ENCODE measurements at regions not wholly inside any gene's neighbourhood (a gene's known extent, or its start where the extent isn't known, plus 50 kb on each side); places are given as distances from the start of the nearest gene placed in this dataset.
"Not testable (repeated sequence)": the region's sequence is repeated elsewhere in the genome, so short reads cannot be mapped to it uniquely, and the experiment has no call there.

DNA sequence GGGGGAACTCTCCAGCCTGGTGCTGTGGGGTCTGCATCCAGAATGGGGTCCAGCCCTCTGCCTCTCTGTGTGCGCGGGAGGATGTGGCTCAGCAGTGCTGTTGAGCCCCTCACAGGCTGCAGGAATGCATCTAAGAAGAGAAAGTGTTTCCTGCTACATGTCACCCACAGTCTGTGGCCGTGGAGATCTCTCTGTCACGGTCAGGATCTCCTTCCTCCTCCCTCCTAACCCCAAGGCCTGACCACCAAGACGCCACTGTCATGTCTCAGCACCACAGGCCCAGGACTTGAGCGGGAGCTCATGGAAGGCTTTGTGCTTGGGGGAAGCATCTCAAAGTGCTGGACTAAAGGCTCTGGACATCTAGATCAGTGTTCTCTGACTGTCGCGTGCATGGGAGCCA lies 90.1 kb downstream of the SREK1 start:
- no peak for DNase-seq (ENCODE audit: low spot score)

DNA sequence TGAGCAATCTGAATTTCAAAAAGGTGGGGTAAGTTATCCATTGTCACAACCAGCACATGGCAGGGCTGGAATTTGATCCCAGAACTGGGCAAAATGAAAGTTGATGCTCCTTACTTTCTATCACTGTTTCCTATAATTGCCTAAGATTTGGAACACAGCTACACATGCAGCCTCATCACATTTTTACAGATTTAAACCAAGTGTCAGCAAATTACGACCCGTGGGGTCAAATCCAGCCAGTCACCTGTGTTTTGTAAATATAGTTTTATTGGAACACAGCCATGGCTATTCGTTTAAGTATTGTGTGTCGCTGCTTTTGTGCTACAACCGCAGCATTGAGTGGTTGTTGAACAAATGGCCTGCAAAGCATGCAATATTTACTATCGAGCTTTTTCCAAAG lies 94.3 kb downstream of the SREK1 start:
- DNase-seq (ENCODE audit: low spot score) = no peak

DNA sequence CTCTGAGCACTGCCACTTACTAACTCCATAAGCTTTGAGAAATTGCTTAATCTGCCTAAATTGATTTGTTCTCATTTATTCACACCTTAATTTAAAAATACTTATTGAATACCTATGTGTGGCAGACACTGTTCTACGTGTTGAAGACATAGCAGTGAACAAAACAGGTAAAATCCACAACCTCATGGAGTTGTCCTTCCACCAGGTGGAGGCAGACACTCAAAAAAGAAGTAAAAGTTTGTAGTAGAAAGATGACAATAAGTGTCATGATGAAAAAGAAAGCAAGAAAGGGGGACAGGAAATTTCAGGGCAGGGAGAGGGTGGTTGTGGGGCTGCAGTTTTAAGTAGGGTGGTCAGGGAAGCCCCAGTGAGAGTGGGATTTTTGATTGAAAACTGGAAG lies 94.9 kb downstream of the SREK1 start:
- DNase-seq (ENCODE audit: low spot score) = no peak

DNA sequence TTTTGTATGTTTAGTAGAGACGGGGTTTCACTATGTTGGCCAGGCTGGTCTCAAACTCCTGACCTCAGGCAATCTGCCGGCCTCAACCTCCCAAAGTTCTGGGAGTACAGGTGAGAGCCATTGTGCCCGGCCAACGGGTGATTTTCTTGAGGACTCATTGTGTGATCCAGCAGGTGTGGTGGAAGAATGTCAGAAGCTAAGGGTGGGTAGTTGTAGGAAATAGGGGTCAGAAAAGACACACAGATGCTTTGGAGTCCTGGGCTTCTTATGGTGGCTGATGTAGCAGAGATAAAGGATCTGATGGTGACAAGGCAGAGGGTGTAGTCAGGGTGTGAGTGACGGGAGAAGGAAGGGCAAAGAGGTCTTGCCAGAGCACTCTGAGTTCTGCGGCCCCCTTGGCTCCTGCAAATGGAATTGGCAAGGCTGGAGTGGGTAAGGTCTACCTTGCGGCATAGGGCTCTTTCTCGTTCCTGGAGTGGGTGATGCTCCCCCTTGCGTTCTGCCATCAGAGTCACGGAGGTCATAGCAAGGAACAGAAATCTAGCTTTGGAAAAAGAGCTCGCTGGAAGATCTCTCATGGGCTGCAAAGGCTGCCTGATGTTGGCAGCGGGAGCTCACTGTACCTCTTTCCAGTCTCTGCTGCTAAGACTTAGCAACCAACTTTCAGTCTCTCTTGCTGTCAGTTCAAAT lies 97.2 kb downstream of the SREK1 start:
- DNase-seq (ENCODE audit: low spot score) = no peak

DNA sequence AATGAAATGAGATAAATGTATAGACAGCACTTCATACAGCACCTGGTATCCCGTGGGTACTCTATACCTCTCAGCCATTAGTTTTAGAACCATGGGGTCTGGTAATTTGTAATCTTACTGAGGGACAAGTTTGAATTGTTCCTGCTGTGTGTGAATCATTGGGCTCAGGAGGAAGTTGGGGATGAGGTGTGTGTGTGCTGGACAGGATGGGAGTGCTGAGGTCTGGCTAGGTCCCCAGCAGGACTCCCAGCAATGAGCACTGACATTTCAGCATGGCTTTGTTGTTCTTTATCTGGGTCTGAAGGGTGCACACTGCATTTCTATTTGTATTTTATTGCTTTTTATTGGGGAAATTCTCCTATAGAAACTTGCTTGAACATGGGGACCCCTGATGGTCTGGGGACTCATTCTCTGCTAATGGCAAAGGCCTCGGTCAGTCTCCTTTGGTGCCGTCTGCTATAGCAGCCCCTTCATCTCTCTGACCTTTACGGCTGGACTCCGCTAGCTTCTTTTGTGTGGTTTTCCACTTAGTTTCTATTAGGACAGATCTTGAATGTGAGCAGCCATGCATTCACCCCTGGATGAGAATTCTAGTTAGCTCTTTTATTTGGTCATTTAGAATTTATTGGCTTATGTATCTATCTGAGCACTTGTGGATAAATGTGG lies 98.1 kb downstream of the SREK1 start:
- DNase-seq (ENCODE audit: low spot score) = no peak

DNA sequence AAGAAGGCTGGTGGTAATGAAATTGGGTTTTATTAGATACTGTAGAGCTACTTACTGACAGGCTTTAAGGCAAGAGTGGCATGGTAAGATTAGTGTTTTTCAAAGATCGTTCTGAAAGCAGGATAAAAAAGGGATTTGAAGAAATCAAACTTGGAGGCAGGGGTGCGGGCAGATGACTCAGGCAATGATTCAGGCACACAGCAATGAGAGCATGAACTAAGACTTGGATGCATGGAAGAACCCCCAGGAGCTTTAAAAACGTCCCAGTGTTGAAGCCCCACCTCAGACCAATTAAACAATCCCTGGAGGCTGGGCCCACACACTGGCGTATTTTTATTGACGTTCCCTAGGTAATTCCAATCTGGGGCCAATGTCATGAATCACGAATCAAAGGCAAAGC lies 102.5 kb downstream of the SREK1 start:
- no peak for DNase-seq (ENCODE audit: low spot score)

DNA sequence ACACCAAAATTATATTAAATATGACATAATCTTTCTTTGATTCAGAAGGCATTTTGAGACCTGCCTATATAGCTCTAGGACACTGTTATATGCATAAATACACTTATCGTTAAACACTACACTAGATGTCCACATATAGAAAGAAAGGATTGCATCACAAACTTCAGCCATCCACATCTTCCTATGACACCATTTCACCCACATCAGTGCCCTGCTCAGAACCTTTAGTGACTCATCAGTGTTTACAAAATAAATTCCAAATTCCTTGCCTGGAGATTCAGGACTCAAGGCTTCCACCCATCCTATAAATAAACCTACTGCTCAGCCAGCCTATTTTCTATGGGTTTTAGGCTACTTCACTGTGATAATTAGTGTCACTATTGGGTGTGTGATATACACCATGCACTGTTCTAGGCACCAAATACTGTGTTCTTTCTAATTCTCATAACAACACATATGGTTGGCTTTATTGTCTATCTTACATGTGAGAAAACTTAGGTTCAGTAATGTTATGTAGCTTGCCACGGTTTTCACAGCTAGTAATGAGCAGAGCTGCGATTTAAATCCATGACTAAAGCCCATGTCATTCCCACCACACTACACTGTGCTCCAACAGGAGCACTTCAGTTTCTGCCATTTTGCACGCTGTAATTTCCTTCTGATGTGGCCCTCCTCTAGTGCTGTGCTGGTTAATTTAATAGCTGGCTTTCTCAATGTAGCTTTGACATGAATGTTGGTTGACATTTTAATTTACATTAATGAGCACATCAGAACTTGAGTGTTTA lies 103.3 kb downstream of the SREK1 start:
- DNase-seq (ENCODE audit: low spot score) = no peak

DNA sequence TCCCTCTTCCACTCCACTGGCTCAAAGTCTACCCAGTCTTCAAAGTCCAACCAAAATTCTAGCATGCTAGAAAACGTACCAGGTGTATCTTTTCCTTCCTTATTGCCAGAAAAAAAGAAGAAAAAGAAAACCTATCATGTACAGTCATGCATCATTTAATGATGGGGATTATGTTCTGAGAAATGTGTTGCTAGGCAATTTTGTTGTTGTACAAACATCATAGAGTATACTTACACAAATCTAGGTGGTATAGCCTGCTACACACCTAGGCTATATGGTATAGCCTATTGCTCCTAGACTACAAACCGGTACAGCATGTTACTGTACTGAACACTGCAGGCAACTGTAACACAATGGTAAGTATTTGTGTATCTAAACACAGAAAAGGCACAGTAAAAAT lies 104.8 kb downstream of the SREK1 start:
- DNase-seq (ENCODE audit: low spot score) = no peak

DNA sequence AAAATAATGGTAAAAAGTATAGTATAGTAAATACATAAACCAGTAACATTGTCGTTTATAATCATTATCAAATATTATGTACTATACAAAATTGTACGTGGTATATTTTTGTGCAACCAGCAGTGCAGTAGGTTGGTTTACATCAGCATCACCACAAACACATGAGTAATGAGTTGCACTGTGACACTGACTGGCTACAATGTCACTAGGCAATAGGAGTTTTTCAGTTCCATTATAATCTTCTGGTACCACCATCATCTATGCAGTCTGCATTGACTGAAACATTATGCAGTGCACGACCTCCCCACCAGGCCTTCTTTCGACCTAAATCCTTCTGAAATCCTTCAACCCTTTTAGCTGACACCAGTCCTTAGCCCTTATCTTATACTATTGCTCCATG lies 105.8 kb downstream of the SREK1 start:
- no peak for DNase-seq (ENCODE audit: low spot score)

DNA sequence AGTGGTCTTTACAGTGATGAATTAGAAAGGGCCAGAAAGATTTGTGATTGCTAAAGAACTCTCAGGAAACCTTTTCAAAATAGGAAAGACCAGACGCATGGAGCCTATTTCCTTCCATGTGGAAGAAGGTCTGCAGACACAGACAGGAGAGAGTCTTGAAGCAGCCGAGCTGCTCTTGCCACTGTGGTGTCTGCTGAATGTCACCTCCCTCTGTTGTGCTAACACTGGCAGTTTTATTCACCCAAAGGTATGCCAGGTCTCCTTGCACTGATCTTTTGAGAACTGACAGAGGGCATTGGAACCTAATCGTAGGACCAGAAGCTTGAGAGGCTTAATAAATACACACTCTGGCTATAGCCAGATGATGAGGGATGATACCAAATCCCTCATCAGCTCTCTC lies 108.7 kb downstream of the SREK1 start:
- DNase-seq (ENCODE audit: low spot score) = no peak

DNA sequence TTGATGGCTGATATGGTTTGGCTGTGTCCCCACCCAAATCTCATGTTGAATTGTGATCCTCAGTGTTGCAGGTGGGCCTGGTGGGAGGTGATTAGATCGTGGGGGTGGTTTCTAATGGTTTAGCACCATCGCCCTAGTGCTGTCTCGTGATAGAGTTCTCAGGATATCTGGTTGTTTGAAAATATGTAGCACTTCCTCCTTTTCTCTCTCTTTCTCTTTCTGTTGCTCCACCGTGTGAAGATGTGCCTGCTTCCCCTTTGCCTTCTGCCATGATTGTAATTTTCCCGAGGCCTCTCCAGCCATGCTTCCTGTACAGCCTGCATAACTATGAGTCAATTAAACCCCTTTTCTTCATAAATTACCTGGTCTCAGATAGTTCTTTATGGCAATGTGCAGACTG lies 111.6 kb downstream of the SREK1 start:
- DNase-seq (ENCODE audit: low spot score) = no peak

DNA sequence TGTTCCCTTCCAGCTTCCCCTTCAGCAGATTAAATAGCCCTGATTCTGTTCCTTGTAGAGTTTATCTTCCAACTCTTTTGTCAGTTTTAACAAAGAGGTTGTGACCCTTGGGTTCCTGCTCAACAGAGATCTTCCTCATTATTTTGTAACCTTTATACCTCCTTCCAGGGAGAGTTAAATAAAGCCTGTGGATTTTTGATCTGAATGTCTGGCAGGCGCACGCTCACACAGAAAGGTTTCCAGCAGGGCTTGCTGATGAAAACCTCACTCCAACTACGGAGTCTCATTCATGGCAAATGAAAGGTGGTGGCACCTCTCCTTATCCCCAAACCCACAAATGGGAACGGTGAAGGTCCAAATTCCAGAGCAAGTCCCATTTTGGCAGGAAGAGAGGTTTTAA lies 129.0 kb downstream of the SREK1 start:
- no peak for DNase-seq (ENCODE audit: low spot score)

DNA sequence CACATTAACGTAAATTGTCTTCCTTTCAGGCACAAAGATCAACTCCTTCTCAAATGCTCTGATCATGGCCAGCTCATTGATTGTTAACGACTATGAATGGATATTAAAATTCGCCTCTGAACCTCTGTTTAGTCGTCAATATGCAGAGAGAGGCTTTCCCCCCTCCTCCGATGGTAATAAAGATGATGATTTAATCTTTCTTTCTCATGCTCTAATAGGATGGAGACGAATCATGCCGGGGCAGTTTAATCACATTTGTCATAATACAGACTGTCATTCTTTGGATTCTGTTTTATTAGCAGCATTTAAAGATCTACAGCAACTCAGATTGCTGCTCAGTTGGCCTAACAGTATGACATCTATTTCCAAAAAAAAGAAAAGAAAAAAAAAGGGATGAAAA lies 132.9 kb downstream of the SREK1 start:
- no peak for DNase-seq (ENCODE audit: low spot score)

DNA sequence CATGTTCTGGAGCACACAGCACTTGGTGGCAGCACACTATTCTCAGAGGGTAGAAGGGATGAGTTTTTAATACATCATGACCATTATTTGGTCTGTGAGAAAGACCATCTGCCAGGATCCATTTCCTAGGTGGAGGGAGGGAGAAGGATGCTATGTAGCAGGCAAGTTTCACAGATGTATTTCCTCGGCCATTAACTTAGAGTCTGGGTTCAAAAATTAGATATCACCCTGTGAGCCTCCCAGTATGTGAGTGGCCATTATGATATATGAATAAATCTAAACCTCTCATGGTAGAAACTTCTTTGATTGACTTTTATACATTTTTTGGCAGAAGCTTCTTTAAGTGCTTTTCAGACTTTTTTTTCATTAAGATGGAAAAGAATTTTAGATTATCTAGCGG lies 133.9 kb downstream of the SREK1 start:
- no peak for DNase-seq (ENCODE audit: low spot score)

DNA sequence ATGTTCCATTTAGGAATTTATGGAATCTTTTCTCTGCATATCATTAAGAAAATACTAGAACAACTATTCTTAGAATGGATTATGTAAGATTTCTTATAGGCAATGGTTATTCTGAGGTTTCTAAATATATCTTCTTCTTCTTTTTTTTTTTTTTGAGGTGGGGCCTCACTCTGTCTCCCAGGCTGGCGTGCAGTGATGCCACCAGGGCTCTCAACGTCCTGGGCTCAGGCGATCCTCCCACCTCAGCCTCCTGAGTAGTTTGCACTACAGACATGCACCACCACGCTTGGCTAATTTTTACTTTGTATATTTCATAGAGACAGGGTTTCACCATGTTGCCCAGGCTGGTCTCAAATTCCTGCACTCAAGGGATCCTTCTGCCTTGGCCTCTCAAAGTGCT lies 137.2 kb downstream of the SREK1 start:
- DNase-seq (ENCODE audit: low spot score) = no peak

DNA sequence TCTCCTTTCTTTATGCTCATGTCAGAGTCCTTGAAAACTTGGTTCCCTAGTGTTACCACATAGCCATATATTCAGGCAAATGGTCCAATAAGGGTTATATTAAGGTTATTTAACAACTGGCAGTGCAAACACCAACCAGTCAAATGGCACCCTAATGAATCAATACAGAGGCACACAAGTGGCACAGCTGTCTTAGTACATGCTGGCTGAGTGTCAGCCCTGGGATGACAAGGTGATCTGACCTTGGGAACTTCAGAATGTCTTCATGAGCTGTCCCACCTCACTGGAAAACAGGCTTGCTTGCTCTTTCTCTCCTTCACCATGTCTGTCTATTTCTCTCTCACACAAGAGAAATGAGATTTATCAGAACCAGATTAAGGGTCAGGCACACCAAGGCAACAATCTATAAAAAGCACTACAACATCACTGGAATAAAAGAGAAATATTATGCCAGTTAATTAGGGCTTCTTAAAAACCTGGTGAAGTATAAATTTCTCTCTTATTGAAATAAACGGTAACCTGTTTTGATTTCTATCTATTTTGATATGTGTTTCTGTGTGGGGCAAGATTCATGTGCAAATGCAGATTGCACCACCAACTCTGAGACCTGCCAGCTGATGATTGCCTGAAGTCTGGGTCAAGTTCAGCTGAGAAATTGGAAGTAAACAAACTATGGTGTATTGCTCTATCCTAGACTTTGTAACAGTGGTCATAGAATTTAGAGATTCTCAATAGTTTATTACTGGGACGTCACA lies 140.7 kb downstream of the SREK1 start:
- DNase-seq (ENCODE audit: low spot score) = no peak

DNA sequence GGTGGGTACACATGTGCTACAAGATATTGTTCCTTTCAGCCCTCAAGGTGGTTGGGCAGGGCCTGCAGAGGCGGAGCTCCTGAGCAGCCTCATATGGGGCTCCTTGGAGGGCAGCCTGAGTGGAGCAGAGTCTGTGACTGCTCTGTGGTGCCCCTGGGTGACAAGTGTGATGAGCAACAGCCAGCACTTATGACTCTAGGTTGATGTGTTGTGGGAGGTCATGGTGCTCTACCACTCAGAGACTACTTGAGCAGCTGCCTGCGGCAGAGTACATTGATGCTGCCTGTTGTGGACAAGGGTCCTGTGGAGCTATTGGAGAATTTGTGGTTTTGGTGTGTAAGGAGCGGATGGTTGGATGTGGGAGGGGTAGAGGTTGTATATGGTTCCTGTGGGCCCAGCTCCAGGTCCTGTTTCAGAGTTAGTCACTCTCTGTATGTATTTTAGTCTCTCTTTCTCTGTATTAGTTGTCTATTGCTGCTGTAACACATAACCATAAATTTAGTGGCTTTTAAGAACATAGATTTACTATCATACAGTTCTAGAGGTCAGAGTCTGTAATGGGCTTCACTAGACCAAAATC lies 141.3 kb downstream of the SREK1 start:
- DNase-seq (ENCODE audit: low spot score) = no peak

DNA sequence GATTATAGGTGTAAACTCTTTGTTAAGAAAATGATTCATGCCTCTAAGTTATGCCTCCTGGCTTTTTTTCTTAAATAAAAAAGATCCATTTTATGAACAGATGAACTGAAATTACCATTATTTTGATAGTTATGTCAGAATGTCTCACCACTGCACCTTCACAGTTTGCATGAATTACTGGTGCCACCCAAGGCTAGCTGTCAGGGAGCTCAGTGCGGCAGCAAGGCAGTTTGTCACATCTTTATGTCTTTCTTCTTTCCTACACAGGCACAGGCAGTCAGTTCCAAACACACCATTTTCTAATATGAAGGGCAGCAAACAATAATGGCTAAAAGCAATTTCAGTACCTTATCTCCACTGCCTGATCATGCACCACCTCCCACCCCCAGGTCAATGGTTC lies 147.7 kb downstream of the SREK1 start:
- DNase-seq (ENCODE audit: low spot score) = no peak

DNA sequence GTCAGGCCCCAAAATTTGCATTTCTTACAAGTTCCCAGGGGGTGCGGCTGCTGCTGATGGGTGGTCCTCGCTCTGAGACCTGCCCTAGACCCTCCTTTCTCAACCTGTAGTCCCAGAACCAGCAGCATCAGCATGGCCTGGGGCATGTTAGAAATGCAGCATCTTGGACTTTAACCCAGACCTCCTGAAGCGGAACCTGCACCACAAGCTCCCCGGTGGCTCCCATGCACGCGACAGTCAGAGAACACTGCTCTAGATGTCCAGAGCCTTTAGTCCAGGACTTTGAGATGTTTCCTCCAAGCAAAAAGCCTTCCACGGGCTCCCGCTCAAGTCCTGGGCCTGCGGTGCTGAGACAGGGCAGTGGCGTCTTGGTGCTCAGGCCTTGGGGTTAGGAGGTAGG lies 149.8 kb downstream of the SREK1 start:
- not testable (repeated sequence) for DNase-seq (ENCODE audit: low spot score)

DNA sequence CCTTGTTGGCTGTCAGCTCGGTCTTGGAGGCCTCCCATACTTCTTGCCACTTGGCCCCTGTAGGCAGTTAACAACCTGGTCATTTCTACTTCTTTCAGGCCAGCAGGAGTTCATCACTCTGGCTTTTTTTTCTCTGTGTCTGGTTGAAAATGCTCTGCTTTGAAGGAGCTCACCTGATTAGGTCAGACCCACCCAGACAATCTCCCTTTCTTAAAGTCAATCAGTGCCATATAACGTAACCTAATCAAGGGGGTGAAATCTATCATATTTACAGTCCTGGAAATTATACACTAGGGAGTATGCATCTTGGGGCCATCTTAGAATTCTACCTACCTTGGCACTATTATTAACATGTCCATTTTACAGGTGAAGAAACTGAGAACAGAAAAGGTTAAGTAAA lies 155.4 kb downstream of the SREK1 start:
- DNase-seq (ENCODE audit: low spot score) = no peak

DNA sequence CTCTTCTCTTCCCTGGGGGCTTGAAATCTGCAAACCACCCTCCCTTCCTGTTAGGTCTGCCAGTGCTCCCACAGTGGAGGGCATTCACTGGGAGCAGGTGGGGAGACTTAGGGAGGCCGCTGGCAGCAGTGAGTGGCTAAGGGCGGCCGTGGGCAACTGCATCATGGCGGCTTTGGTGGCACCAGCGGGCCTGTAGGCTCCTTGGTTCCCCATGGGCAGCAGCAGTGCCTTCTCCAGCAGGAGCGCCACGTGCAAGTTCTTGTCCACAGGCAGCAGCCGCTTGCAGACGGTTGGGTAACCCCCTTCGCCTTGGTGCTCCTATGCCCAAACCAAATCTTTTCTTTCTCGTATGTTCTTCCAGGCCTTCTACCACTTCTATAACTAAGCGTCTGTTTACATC lies 158.2 kb downstream of the SREK1 start:
- DNase-seq (ENCODE audit: low spot score) = no peak
